ENCODE measurements at regions not wholly inside any gene's neighbourhood (a gene's known extent, or its start where the extent isn't known, plus 50 kb on each side); places are given as distances from the start of the nearest gene placed in this dataset.

- TF ChIP-seq, protein P1, sequence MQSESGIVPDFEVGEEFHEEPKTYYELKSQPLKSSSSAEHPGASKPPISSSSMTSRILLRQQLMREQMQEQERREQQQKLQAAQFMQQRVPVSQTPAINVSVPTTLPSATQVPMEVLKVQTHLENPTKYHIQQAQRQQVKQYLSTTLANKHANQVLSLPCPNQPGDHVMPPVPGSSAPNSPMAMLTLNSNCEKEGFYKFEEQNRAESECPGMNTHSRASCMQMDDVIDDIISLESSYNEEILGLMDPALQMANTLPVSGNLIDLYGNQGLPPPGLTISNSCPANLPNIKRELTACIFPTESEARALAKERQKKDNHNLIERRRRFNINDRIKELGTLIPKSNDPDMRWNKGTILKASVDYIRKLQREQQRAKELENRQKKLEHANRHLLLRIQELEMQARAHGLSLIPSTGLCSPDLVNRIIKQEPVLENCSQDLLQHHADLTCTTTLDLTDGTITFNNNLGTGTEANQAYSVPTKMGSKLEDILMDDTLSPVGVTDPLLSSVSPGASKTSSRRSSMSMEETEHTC (IDR thresholded peaks at IDR 0.05): no peak
- TF ChIP-seq ZNF282 (CRISPR knock-in tag; IDR thresholded peaks at IDR 0.05) (no peak), TFE3 (CRISPR knock-in tag; IDR thresholded peaks at IDR 0.05) (no peak)
- TF ChIP-seq, protein P2, sequence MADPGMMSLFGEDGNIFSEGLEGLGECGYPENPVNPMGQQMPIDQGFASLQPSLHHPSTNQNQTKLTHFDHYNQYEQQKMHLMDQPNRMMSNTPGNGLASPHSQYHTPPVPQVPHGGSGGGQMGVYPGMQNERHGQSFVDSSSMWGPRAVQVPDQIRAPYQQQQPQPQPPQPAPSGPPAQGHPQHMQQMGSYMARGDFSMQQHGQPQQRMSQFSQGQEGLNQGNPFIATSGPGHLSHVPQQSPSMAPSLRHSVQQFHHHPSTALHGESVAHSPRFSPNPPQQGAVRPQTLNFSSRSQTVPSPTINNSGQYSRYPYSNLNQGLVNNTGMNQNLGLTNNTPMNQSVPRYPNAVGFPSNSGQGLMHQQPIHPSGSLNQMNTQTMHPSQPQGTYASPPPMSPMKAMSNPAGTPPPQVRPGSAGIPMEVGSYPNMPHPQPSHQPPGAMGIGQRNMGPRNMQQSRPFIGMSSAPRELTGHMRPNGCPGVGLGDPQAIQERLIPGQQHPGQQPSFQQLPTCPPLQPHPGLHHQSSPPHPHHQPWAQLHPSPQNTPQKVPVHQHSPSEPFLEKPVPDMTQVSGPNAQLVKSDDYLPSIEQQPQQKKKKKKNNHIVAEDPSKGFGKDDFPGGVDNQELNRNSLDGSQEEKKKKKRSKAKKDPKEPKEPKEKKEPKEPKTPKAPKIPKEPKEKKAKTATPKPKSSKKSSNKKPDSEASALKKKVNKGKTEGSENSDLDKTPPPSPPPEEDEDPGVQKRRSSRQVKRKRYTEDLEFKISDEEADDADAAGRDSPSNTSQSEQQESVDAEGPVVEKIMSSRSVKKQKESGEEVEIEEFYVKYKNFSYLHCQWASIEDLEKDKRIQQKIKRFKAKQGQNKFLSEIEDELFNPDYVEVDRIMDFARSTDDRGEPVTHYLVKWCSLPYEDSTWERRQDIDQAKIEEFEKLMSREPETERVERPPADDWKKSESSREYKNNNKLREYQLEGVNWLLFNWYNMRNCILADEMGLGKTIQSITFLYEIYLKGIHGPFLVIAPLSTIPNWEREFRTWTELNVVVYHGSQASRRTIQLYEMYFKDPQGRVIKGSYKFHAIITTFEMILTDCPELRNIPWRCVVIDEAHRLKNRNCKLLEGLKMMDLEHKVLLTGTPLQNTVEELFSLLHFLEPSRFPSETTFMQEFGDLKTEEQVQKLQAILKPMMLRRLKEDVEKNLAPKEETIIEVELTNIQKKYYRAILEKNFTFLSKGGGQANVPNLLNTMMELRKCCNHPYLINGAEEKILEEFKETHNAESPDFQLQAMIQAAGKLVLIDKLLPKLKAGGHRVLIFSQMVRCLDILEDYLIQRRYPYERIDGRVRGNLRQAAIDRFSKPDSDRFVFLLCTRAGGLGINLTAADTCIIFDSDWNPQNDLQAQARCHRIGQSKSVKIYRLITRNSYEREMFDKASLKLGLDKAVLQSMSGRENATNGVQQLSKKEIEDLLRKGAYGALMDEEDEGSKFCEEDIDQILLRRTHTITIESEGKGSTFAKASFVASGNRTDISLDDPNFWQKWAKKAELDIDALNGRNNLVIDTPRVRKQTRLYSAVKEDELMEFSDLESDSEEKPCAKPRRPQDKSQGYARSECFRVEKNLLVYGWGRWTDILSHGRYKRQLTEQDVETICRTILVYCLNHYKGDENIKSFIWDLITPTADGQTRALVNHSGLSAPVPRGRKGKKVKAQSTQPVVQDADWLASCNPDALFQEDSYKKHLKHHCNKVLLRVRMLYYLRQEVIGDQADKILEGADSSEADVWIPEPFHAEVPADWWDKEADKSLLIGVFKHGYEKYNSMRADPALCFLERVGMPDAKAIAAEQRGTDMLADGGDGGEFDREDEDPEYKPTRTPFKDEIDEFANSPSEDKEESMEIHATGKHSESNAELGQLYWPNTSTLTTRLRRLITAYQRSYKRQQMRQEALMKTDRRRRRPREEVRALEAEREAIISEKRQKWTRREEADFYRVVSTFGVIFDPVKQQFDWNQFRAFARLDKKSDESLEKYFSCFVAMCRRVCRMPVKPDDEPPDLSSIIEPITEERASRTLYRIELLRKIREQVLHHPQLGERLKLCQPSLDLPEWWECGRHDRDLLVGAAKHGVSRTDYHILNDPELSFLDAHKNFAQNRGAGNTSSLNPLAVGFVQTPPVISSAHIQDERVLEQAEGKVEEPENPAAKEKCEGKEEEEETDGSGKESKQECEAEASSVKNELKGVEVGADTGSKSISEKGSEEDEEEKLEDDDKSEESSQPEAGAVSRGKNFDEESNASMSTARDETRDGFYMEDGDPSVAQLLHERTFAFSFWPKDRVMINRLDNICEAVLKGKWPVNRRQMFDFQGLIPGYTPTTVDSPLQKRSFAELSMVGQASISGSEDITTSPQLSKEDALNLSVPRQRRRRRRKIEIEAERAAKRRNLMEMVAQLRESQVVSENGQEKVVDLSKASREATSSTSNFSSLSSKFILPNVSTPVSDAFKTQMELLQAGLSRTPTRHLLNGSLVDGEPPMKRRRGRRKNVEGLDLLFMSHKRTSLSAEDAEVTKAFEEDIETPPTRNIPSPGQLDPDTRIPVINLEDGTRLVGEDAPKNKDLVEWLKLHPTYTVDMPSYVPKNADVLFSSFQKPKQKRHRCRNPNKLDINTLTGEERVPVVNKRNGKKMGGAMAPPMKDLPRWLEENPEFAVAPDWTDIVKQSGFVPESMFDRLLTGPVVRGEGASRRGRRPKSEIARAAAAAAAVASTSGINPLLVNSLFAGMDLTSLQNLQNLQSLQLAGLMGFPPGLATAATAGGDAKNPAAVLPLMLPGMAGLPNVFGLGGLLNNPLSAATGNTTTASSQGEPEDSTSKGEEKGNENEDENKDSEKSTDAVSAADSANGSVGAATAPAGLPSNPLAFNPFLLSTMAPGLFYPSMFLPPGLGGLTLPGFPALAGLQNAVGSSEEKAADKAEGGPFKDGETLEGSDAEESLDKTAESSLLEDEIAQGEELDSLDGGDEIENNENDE (IDR thresholded peaks at IDR 0.05; ENCODE audit: low read depth, low read length): no peak
Measured at GRCh38 chr5:153901449-153901848, 137.3 kb downstream of the FAM114A2 start (continued).

All from K562 (cell line).